HepG2 (cell line): ENCODE measurements at regions not wholly inside any gene's neighbourhood (a gene's known extent, or its start where the extent isn't known, plus 50 kb on each side); places are given as distances from the start of the nearest gene placed in this dataset.

Experiments
- ATAC-seq: fragments of 200-7000 bp; cut with Tn5 transposase; 3 replicates; pipeline ENCODE4 v1.9.1; 2020; ENCODE audit warnings: mild to moderate bottlenecking, moderate library complexity
- BruUV-seq: library from RNA; stranded (reverse); fragments of 400-500 nt; replicated peaks from 2 replicates; lab custom pipeline; 2021; lab: Mats Ljungman, UMichigan
- CTCF ChIA-PET: fragments of 300-600 bp; formaldehyde crosslinking; extraction: SDS; loops from one replicate; lab custom pipeline; 2021; ENCODE audit warnings: low total read pairs, inconsistent platforms, low intra/inter-chr PET ratio; lab: Yijun Ruan, JAX
- POLR2A ChIA-PET: fragments of 350-600 bp; sonication (Branson Sonifier 250); formaldehyde crosslinking; loops from one replicate; lab custom pipeline; 2020; ENCODE audit warnings: antibody characterized with exemption, inconsistent platforms; lab: Yijun Ruan, JAX
- DNase-seq: peaks from one replicate; pipeline ENCODE4 v3.0.0-alpha.2; 2015; ENCODE audit warnings: low spot score
- FAIRE-seq: peaks from 3 replicates; lab custom pipeline; 2011; peaks lifted over from hg19 to GRCh38; lab: Jason Lieb, UNC
- H2AFZ ChIP-seq: one replicate; pipeline ENCODE4 v1.6.1; 2011; ENCODE audit warnings: low read length, inconsistent platforms
- H3K27ac ChIP-seq: fragments of 300-600 bp; 3 replicates; pipeline ENCODE4 v1.8.0; 2011; ENCODE audit warnings: mixed run types, mild to moderate bottlenecking, mixed read lengths, low read length, inconsistent platforms; ENCODE audit not compliant: insufficient read depth; ENCODE audit errors: extremely low read length
- H3K27me3 ChIP-seq, 2 experiments: fragments of 200-600 bp in 1 of 2; 2 replicates in 1 of 2; 3 replicates in 1 of 2; pipeline versions ENCODE4 v1.6.0 to v1.8.0; 2011; ENCODE audit warnings: low read length in 2 of 2, mild to moderate bottlenecking in 2 of 2, moderate library complexity in 2 of 2, inconsistent platforms in 1 of 2; ENCODE audit not compliant: insufficient read depth in 2 of 2, control insufficient read depth in 1 of 2
- H3K36me3 ChIP-seq, 2 experiments: fragments of 200-600 bp in 1 of 2; replicated peaks in 1 of 2; 2 replicates in 1 of 2; 3 replicates in 1 of 2; pipeline versions ENCODE4 v1.5.1 to v1.8.0; 2011; ENCODE audit warnings: low read length in 2 of 2, inconsistent platforms in 1 of 2; ENCODE audit not compliant: insufficient read depth in 2 of 2, control insufficient read depth in 1 of 2
- H3K4me1 ChIP-seq: 2 replicates; pipeline ENCODE4 v1.5.1; 2012; ENCODE audit warnings: low read length, inconsistent platforms; ENCODE audit not compliant: insufficient read depth
- H3K4me2 ChIP-seq: 2 replicates; pipeline ENCODE4 v1.6.0; 2011; ENCODE audit warnings: low read depth, low read length, inconsistent platforms
- H3K4me3 ChIP-seq, 3 experiments: fragments of 200-600 bp in 1 of 3; sonication (generic), shearing (Covaris generic) in 1 of 3; replicated peaks in 1 of 3; 2 replicates each; pipeline ENCODE4 v1.5.1; 2011 to 2016; ENCODE audit warnings: low read length in 3 of 3, inconsistent platforms in 2 of 3, low read depth in 2 of 3, mild to moderate bottlenecking in 2 of 3, control low read depth in 1 of 3, mixed read lengths in 1 of 3; ENCODE audit not compliant: insufficient read depth in 1 of 3
- H3K79me2 ChIP-seq: one replicate; pipeline ENCODE4 v1.6.1; 2011; ENCODE audit warnings: low read length, inconsistent platforms; ENCODE audit not compliant: insufficient read depth
- H3K9ac ChIP-seq: 2 replicates; pipeline ENCODE4 v1.6.0; 2011; ENCODE audit warnings: mild to moderate bottlenecking, low read depth, low read length, inconsistent platforms; ENCODE audit not compliant: insufficient read depth
- H3K9me3 ChIP-seq: 2 replicates; pipeline ENCODE4 v1.5.1; 2012; ENCODE audit warnings: mild to moderate bottlenecking, low read length
- H4K20me1 ChIP-seq: 2 replicates; pipeline ENCODE4 v1.6.0; 2011; ENCODE audit warnings: inconsistent platforms, mild to moderate bottlenecking, low read length, moderate library complexity; ENCODE audit not compliant: insufficient read depth
- ARID2 ChIP-seq: sonication (generic); formaldehyde crosslinking; IDR thresholded peaks from 2 replicates; pipeline ENCODE4 v1.8.1; 2022; ENCODE audit warnings: mild to moderate bottlenecking, missing genetic modification reagents, borderline replicate concordance
- GFI1 ChIP-seq: sonication (generic); formaldehyde crosslinking; IDR thresholded peaks from 2 replicates; pipeline ENCODE4 v1.5.0; 2020; ENCODE audit warnings: missing genetic modification reagents, mild to moderate bottlenecking, borderline replicate concordance
- GPBP1L1 ChIP-seq: sonication (generic); formaldehyde crosslinking; IDR thresholded peaks from 2 replicates; pipeline ENCODE4 v1.5.0; 2020; ENCODE audit warnings: mild to moderate bottlenecking, missing genetic modification reagents
- MAF1 ChIP-seq: sonication (generic); formaldehyde crosslinking; IDR thresholded peaks from 2 replicates; pipeline ENCODE4 v1.5.0; 2020; ENCODE audit warnings: missing genetic modification reagents, borderline replicate concordance
- MAZ ChIP-seq, 2 experiments: sonication (generic) in 1 of 2; formaldehyde crosslinking in 1 of 2; IDR thresholded peaks; 2 replicates each; pipeline versions ENCODE4 v1.5.0 to v1.6.1; 2012 to 2020; ENCODE audit warnings: low read depth in 2 of 2, mild to moderate bottlenecking in 2 of 2, borderline replicate concordance in 1 of 2, improper control_type of control experiment in 1 of 2, low read length in 1 of 2, missing genetic modification reagents in 1 of 2, moderate library complexity in 1 of 2
- MTF1 ChIP-seq: sonication (generic); formaldehyde crosslinking; IDR thresholded peaks from 2 replicates; pipeline ENCODE4 v1.5.0; 2020; ENCODE audit warnings: missing genetic modification reagents
- NR0B2 ChIP-seq: sonication (generic); formaldehyde crosslinking; IDR thresholded peaks from 2 replicates; pipeline ENCODE4 v1.4.0; 2020; ENCODE audit warnings: mild to moderate bottlenecking, missing genetic modification reagents
- ZBTB1 ChIP-seq: sonication (generic); formaldehyde crosslinking; IDR thresholded peaks from 2 replicates; pipeline ENCODE4 v1.4.0; 2020; ENCODE audit warnings: missing genetic modification reagents, borderline replicate concordance
- ZNF101 ChIP-seq: sonication (generic); formaldehyde crosslinking; IDR thresholded peaks from 2 replicates; pipeline ENCODE4 v1.4.0; 2020; ENCODE audit warnings: mild to moderate bottlenecking, low read depth, missing genetic modification reagents, borderline replicate concordance
- ZNF382 ChIP-seq: sonication (generic); formaldehyde crosslinking; IDR thresholded peaks from 2 replicates; pipeline ENCODE4 v1.5.0; 2020; ENCODE audit warnings: missing genetic modification reagents, mild to moderate bottlenecking, borderline replicate concordance
- ZNF572 ChIP-seq: sonication (generic); formaldehyde crosslinking; IDR thresholded peaks from 2 replicates; pipeline ENCODE4 v1.5.1; 2020; ENCODE audit warnings: mild to moderate bottlenecking, missing genetic modification reagents
- ZNF639 ChIP-seq: conservative IDR thresholded peaks from 2 replicates; pipeline ENCODE4 v1.6.1; 2018; ENCODE audit warnings: missing genetic modification reagents
- ZNF879 ChIP-seq: sonication (generic); formaldehyde crosslinking; IDR thresholded peaks from 2 replicates; pipeline ENCODE4 v1.8.1; 2023; ENCODE audit warnings: missing genetic modification reagents
- ZSCAN29 ChIP-seq: sonication (generic); formaldehyde crosslinking; conservative IDR thresholded peaks from 2 replicates; pipeline ENCODE4 v1.4.0; 2020; ENCODE audit warnings: mild to moderate bottlenecking, missing genetic modification reagents
- WGBS: methylation state at CpG from one replicate; pipeline ENCODE4 v1.1.6; 2017; ENCODE audit warnings: low lambda C conversion rate; 5-methylcytosine and 5-hydroxymethylcytosine counted together
- in situ Hi-C: cut with HindIII; loops from 2 replicates; pipeline ENCODE4 v1.10.0; 2017; ENCODE audit warnings: low pct_unique_long_range_greater_than_20kb; ENCODE audit not compliant: extremely low pct_ligation_motif_present
- intact Hi-C: fragments of 100-400 bp; cut with micrococcal nuclease; formaldehyde crosslinking; loops from one replicate; pipeline ENCODE4 v1.10.0; 2022; ENCODE audit not compliant: unreplicated experiment

GRCh38 chr10:83881661-83882060 lies 257.6 kb upstream of the GHITM start (continued):
- TF ChIP-seq MAZ (IDR thresholded peaks at IDR 0.05; ENCODE audit: borderline replicate concordance, low read depth, low read length), result no peak
- no peak for TF ChIP-seq MAZ (CRISPR knock-in tag; IDR thresholded peaks at IDR 0.05; ENCODE audit: low read depth)
- no peak for TF ChIP-seq ZNF572
- TF ChIP-seq GFI1 (CRISPR knock-in tag), result no peak

- H2AFZ ChIP-seq, result no peak overlapping the region
- H3K27ac ChIP-seq, result no peak overlapping the region
- no peak for FAIRE-seq
- intact Hi-C loops (no loop called here), in situ Hi-C loops (no loop called here)
- H3K4me3 ChIP-seq, result no peak overlapping the region
- no peaks in the 10 kb centered on the region for H3K4me1 ChIP-seq
- H3K36me3 ChIP-seq, result no peaks in the 10 kb centered on the region
- no peak overlapping the region for H3K4me2 ChIP-seq
- no peak for DNase-seq
- BruUV-seq, result no TSS peak
- TF ChIP-seq ZNF101 (CRISPR knock-in tag) (no peak), MTF1 (no peak), ARID2 (CRISPR knock-in tag) (no peak), ZSCAN29 (CRISPR knock-in tag) (no peak), NR0B2 (CRISPR knock-in tag) (no peak), GPBP1L1 (CRISPR knock-in tag) (no peak), ZNF382 (CRISPR knock-in tag) (no peak), ZNF879 (CRISPR knock-in tag) (no peak), ZNF639 (no peak), ZBTB1 (no peak), MAF1 (no peak)
- ChIA-PET POLR2A (no interaction called here), CTCF (no interaction called here)
- WGBS, result 0% methylated on average over 5 of the region's 5 CpGs
- H3K9ac ChIP-seq, result no peak overlapping the region
- no peaks in the 10 kb centered on the region for H3K79me2 ChIP-seq
- H4K20me1 ChIP-seq, result no peaks in the 10 kb centered on the region
- ATAC-seq, result no peak
- no peaks in the 10 kb centered on the region for H3K27me3 ChIP-seq
- no peaks in the 10 kb centered on the region for H3K9me3 ChIP-seq
Measured at GRCh38 chr10:83886871-83887270, 252.4 kb upstream of the GHITM start.
